Endothelial cell of umbilical vein (primary cell): ENCODE measurements at regions not wholly inside any gene's neighbourhood (a gene's known extent, or its start where the extent isn't known, plus 50 kb on each side); places are given as distances from the start of the nearest gene placed in this dataset.

Source experiments
- BruUV-seq: library from RNA; stranded (reverse); fragments of 400-500 nt; replicated peaks from 2 replicates; lab custom pipeline; 2021; lab: Mats Ljungman, UMichigan
- CTCF ChIA-PET: fragments of 300-600, 350-600 bp; sonication (Branson Sonifier 250); formaldehyde crosslinking; loops from one replicate; lab custom pipeline; 2021; ENCODE audit warnings: antibody characterized with exemption, inconsistent platforms; lab: Charles Lee
- POLR2A ChIA-PET: fragments of 300-600, 350-600 bp; sonication (Branson Sonifier 250); formaldehyde crosslinking; loops from one replicate; lab custom pipeline; 2021; ENCODE audit warnings: antibody characterized with exemption, inconsistent platforms; lab: Charles Lee
- DNase-seq: peaks from one replicate; pipeline ENCODE4 v3.0.0-alpha.2; 2011; ENCODE audit warnings: low read depth, low spot score
- FAIRE-seq: peaks from 2 replicates; lab custom pipeline; 2011; peaks lifted over from hg19 to GRCh38; lab: Jason Lieb, UNC
- H2AFZ ChIP-seq: 2 replicates; pipeline ENCODE4 v1.6.0; 2012; ENCODE audit warnings: low read depth, low read length, control low read depth, inconsistent platforms
- H3K27ac ChIP-seq: 2 replicates; pipeline ENCODE4 v1.5.1; 2011; ENCODE audit warnings: low read depth, mild to moderate bottlenecking, control low read depth, low read length, moderate library complexity; ENCODE audit not compliant: insufficient read depth
- H3K27me3 ChIP-seq, 2 experiments: 2 replicates each; pipeline versions ENCODE4 v1.6.0 to v1.6.1; 2011; ENCODE audit warnings: low read length in 2 of 2, mixed read lengths in 1 of 2; ENCODE audit not compliant: control insufficient read depth in 2 of 2, insufficient read depth in 2 of 2
- H3K36me3 ChIP-seq, 2 experiments: 2 replicates in 1 of 2; 3 replicates in 1 of 2; pipeline ENCODE4 v1.5.1; 2011; ENCODE audit warnings: low read length in 2 of 2, mild to moderate bottlenecking in 1 of 2, moderate library complexity in 1 of 2; ENCODE audit not compliant: control insufficient read depth in 2 of 2, insufficient read depth in 2 of 2; ENCODE audit errors: extremely low read depth in 1 of 2
- H3K4me1 ChIP-seq: 3 replicates; pipeline ENCODE4 v1.5.1; 2011; ENCODE audit warnings: mild to moderate bottlenecking, low read length; ENCODE audit not compliant: control insufficient read depth, insufficient read depth; ENCODE audit errors: extremely low read depth
- H3K4me2 ChIP-seq: 2 replicates; pipeline ENCODE4 v1.6.1; 2011; ENCODE audit warnings: low read length, control low read depth, mixed read lengths; ENCODE audit not compliant: insufficient read depth
- H3K4me3 ChIP-seq, 3 experiments: fragments of 200-600 bp in 1 of 3; sonication (generic), shearing (Covaris generic) in 1 of 3; replicated peaks in 1 of 3; 2 replicates each; pipeline ENCODE4 v1.5.1; 2011 to 2016; ENCODE audit warnings: control low read depth in 3 of 3, low read length in 3 of 3, mild to moderate bottlenecking in 2 of 3, inconsistent platforms in 1 of 3, low read depth in 1 of 3, moderate library complexity in 1 of 3; ENCODE audit not compliant: insufficient read depth in 1 of 3
- H3K79me2 ChIP-seq: 2 replicates; pipeline ENCODE4 v1.6.0; 2012; ENCODE audit warnings: low read length, inconsistent platforms; ENCODE audit not compliant: control insufficient read depth, insufficient read depth
- H3K9ac ChIP-seq: replicated peaks from 2 replicates; pipeline ENCODE3; 2011; ENCODE audit warnings: low read length, control low read depth; ENCODE audit not compliant: insufficient read depth; ENCODE audit errors: extremely low read depth
- H3K9me1 ChIP-seq: replicated peaks from 3 replicates; pipeline ENCODE4 v1.6.0; 2011; ENCODE audit warnings: mild to moderate bottlenecking, low read length; ENCODE audit not compliant: control insufficient read depth, insufficient read depth; ENCODE audit errors: extremely low read depth
- H3K9me3 ChIP-seq: replicated peaks from 2 replicates; pipeline ENCODE4 v1.5.1; 2012; ENCODE audit warnings: low read length, inconsistent platforms; ENCODE audit not compliant: control insufficient read depth, insufficient read depth
- H4K20me1 ChIP-seq: replicated peaks from 2 replicates; pipeline ENCODE3; 2011; ENCODE audit warnings: mild to moderate bottlenecking, low read length; ENCODE audit not compliant: control insufficient read depth, insufficient read depth; ENCODE audit errors: extremely low read depth
- EZH2 ChIP-seq: IDR thresholded peaks from 2 replicates; pipeline ENCODE4 v1.6.1; 2012; ENCODE audit warnings: borderline replicate concordance, low read depth, mild to moderate bottlenecking, moderate library complexity, low read length, inconsistent platforms; ENCODE audit not compliant: severe bottlenecking
- FOS ChIP-seq: IDR thresholded peaks from 2 replicates; pipeline ENCODE4 v1.6.1; 2011; ENCODE audit warnings: mild to moderate bottlenecking, low read length, moderate library complexity, borderline replicate concordance; ENCODE audit not compliant: insufficient read depth
- GATA2 ChIP-seq: IDR thresholded peaks from 2 replicates; pipeline ENCODE4 v1.7.0; 2011; ENCODE audit warnings: low read depth, mild to moderate bottlenecking, moderate library complexity, mixed read lengths, low read length; ENCODE audit not compliant: insufficient read length, insufficient read depth
- JUN ChIP-seq: IDR thresholded peaks from 2 replicates; pipeline ENCODE4 v1.6.1; 2011; ENCODE audit warnings: borderline replicate concordance, low read depth; ENCODE audit not compliant: insufficient read length, insufficient read depth
- MYC ChIP-seq: IDR thresholded peaks from one replicate; pipeline ENCODE4 v1.6.1; 2011; ENCODE audit warnings: mild to moderate bottlenecking, low read depth, low read length
- POLR2A ChIP-seq: IDR thresholded peaks from 2 replicates; pipeline ENCODE4 v1.6.1; 2012; ENCODE audit warnings: low read depth, mild to moderate bottlenecking, control low read depth, low read length
- POLR2AphosphoS5 ChIP-seq: IDR thresholded peaks from 2 replicates; pipeline ENCODE4 v1.6.1; 2012; ENCODE audit warnings: low read depth, mild to moderate bottlenecking, control low read depth, low read length, moderate library complexity; ENCODE audit not compliant: insufficient read depth
- dilution Hi-C: fragments of 300-500 bp; cut with MboI; formaldehyde crosslinking; loops from one replicate; pipeline ENCODE4 v1.15.0; 2019; ENCODE audit warnings: low sequenced_read_pairs; ENCODE audit not compliant: extremely low pct_ligation_motif_present
- intact Hi-C: fragments of 100-400 bp; cut with micrococcal nuclease; formaldehyde crosslinking; loops from one replicate; pipeline ENCODE4 v1.10.0; 2022
- TF ChIP-seq, protein P1 (sequence below), 2 donors: IDR thresholded peaks; 1 replicate in 1 of 2; 2 replicates in 1 of 2; pipeline ENCODE4 v1.5.1; 2011; ENCODE audit warnings: low read length in 2 of 2, mild to moderate bottlenecking in 2 of 2, moderate library complexity in 2 of 2, control low read depth in 1 of 2, inconsistent platforms in 1 of 2, low read depth in 1 of 2; ENCODE audit not compliant: insufficient read depth in 1 of 2; ENCODE audit errors: extremely low read depth in 1 of 2
- TF ChIP-seq, protein P2 (sequence below): IDR thresholded peaks from 2 replicates; pipeline ENCODE4 v1.6.1; 2011; ENCODE audit not compliant: insufficient read depth, insufficient read length

DNA sequence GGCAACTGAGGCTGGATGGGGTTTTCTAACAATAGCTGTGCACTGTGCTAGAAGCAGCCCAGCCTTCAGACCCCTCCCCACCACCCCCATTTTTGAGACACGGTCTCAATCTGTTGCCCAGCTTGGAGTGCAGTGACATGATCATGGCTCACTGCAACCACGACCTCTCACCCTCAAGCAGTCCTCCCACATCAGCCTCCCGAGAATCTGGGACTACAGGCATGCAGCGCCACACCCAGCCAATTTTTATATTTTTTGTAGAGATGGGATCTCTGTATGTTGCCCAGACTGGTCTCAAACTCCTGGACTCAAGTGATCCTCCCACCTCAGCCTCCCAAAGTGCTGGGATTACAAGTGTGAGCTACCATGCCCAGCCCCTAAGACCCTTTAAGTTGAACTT lies 182.5 kb downstream of the DRD1 start:
- POLR2A ChIA-PET, result no interaction called here

More for the DNA sequence above, 182.5 kb downstream of the DRD1 start:
- Histone ChIP-seq H3K9me3 (no peaks in the 10 kb centered on the region), H3K4me2 (no peak overlapping the region), H3K79me2 (no peaks in the 10 kb centered on the region), H3K27ac (no peak overlapping the region), H4K20me1 (no peaks in the 10 kb centered on the region), H3K9me1 (no peaks in the 10 kb centered on the region), H3K27me3 (no peaks in the 10 kb centered on the region), H3K9ac (no peak overlapping the region), H2AFZ (no peak overlapping the region), H3K4me1 (no peaks in the 10 kb centered on the region), H3K36me3 (no peaks in the 10 kb centered on the region), H3K4me3 (no peak overlapping the region)
- FAIRE-seq (no peak), DNase-seq (no peak)
- CTCF ChIA-PET, result no interaction called here
- no TSS peak for BruUV-seq
- intact Hi-C loops (no loop called here), dilution Hi-C loops (no loop called here)
- no peak for TF ChIP-seq POLR2AphosphoS5
- no peak for TF ChIP-seq JUN
- no peak for TF ChIP-seq GATA2
- TF ChIP-seq, protein P1, sequence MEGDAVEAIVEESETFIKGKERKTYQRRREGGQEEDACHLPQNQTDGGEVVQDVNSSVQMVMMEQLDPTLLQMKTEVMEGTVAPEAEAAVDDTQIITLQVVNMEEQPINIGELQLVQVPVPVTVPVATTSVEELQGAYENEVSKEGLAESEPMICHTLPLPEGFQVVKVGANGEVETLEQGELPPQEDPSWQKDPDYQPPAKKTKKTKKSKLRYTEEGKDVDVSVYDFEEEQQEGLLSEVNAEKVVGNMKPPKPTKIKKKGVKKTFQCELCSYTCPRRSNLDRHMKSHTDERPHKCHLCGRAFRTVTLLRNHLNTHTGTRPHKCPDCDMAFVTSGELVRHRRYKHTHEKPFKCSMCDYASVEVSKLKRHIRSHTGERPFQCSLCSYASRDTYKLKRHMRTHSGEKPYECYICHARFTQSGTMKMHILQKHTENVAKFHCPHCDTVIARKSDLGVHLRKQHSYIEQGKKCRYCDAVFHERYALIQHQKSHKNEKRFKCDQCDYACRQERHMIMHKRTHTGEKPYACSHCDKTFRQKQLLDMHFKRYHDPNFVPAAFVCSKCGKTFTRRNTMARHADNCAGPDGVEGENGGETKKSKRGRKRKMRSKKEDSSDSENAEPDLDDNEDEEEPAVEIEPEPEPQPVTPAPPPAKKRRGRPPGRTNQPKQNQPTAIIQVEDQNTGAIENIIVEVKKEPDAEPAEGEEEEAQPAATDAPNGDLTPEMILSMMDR (IDR thresholded peaks at IDR 0.05; ENCODE audit: extremely low read depth in 1 of 2, insufficient read depth in 1 of 2, low read depth in 1 of 2, low read length in 2 of 2), result no peak
- no peak for TF ChIP-seq FOS
- TF ChIP-seq MYC, result no peak
- no peak for TF ChIP-seq POLR2A
- TF ChIP-seq, protein P2, sequence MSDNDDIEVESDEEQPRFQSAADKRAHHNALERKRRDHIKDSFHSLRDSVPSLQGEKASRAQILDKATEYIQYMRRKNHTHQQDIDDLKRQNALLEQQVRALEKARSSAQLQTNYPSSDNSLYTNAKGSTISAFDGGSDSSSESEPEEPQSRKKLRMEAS, result no peak
- TF ChIP-seq EZH2, result no peak
